ENCODE measurements at regions not wholly inside any gene's neighbourhood (a gene's known extent, or its start where the extent isn't known, plus 50 kb on each side); places are given as distances from the start of the nearest gene placed in this dataset.

GRCh38 chr14:83988275-83988674 is 1541.7 kb upstream of the FLRT2 start:
- no peak overlapping the region for H2AFZ ChIP-seq (ENCODE audit: low read depth)
- no peak overlapping the region for H3K4me2 ChIP-seq
- H3K27ac ChIP-seq: no peak overlapping the region
- H3K9ac ChIP-seq: no peak overlapping the region
- no peaks in the 10 kb centered on the region for H3K27me3 ChIP-seq (ENCODE audit: insufficient read depth, low read depth)
- H3K79me2 ChIP-seq (ENCODE audit: insufficient read depth, low read depth): no peaks in the 10 kb centered on the region
- TF ChIP-seq CTCF (conservative IDR thresholded peaks at IDR 0.05; ENCODE audit: low read depth, low read length): no peak
- no peaks in the 10 kb centered on the region for H4K20me1 ChIP-seq (ENCODE audit: insufficient read depth)
- H3K36me3 ChIP-seq (ENCODE audit: insufficient read depth): no peaks in the 10 kb centered on the region
- peaks cover 4% of the 10 kb centered on the region for H3K4me1 ChIP-seq (ENCODE audit: low read depth, poor library complexity, severe bottlenecking)
- no peak overlapping the region for H3K4me3 ChIP-seq (IDR thresholded peaks at IDR 0.05; ENCODE audit: insufficient read depth, low read depth, low read length)

- Histone ChIP-seq H3K4me3 (IDR thresholded peaks at IDR 0.05; ENCODE audit: insufficient read depth, low read depth, low read length) (no peak overlapping the region), H3K9ac (no peak overlapping the region), H3K4me1 (ENCODE audit: low read depth, poor library complexity, severe bottlenecking) (peaks cover 4% of the 10 kb centered on the region), H3K27me3 (ENCODE audit: insufficient read depth, low read depth) (no peaks in the 10 kb centered on the region), H3K27ac (no peak overlapping the region), H4K20me1 (ENCODE audit: insufficient read depth) (no peaks in the 10 kb centered on the region), H3K4me2 (no peak overlapping the region), H3K36me3 (ENCODE audit: insufficient read depth) (no peaks in the 10 kb centered on the region), H3K79me2 (ENCODE audit: insufficient read depth, low read depth) (no peaks in the 10 kb centered on the region), H2AFZ (ENCODE audit: low read depth) (no peak overlapping the region)
- TF ChIP-seq CTCF (conservative IDR thresholded peaks at IDR 0.05; ENCODE audit: low read depth, low read length): no peak
Observed at GRCh38 chr14:83991666-83992065, 1538.3 kb upstream of the FLRT2 start.

GRCh38 chr14:83992857-83993256 is 1537.1 kb upstream of the FLRT2 start:
- Histone ChIP-seq H3K4me2 (no peak overlapping the region), H3K27me3 (ENCODE audit: insufficient read depth, low read depth) (no peaks in the 10 kb centered on the region), H3K4me3 (IDR thresholded peaks at IDR 0.05; ENCODE audit: insufficient read depth, low read depth, low read length) (no peak overlapping the region), H3K9ac (no peak overlapping the region), H2AFZ (ENCODE audit: low read depth) (no peak overlapping the region), H3K36me3 (ENCODE audit: insufficient read depth) (no peaks in the 10 kb centered on the region), H3K27ac (no peak overlapping the region), H4K20me1 (ENCODE audit: insufficient read depth) (no peaks in the 10 kb centered on the region), H3K4me1 (ENCODE audit: low read depth, poor library complexity, severe bottlenecking) (peaks cover 4% of the 10 kb centered on the region), H3K79me2 (ENCODE audit: insufficient read depth, low read depth) (no peaks in the 10 kb centered on the region)
- no peak for TF ChIP-seq CTCF (conservative IDR thresholded peaks at IDR 0.05; ENCODE audit: low read depth, low read length)

GRCh38 chr14:83993545-83993944 is 1536.4 kb upstream of the FLRT2 start:
- no peak for TF ChIP-seq CTCF (conservative IDR thresholded peaks at IDR 0.05; ENCODE audit: low read depth, low read length)
- no peaks in the 10 kb centered on the region for H3K79me2 ChIP-seq (ENCODE audit: insufficient read depth, low read depth)
- peaks cover 2% of the 10 kb centered on the region for H3K4me1 ChIP-seq (ENCODE audit: low read depth, poor library complexity, severe bottlenecking)
- H3K27ac ChIP-seq: no peak overlapping the region
- H3K9ac ChIP-seq: no peak overlapping the region
- H3K4me3 ChIP-seq (IDR thresholded peaks at IDR 0.05; ENCODE audit: insufficient read depth, low read depth, low read length): no peak overlapping the region
- H3K27me3 ChIP-seq (ENCODE audit: insufficient read depth, low read depth): no peaks in the 10 kb centered on the region
- H3K36me3 ChIP-seq (ENCODE audit: insufficient read depth): no peaks in the 10 kb centered on the region
- no peaks in the 10 kb centered on the region for H4K20me1 ChIP-seq (ENCODE audit: insufficient read depth)
- H3K4me2 ChIP-seq: no peak overlapping the region
- H2AFZ ChIP-seq (ENCODE audit: low read depth): no peak overlapping the region
